ENCODE measurements at regions not wholly inside any gene's neighbourhood (a gene's known extent, or its start where the extent isn't known, plus 50 kb on each side); places are given as distances from the start of the nearest gene placed in this dataset.
"Not testable (repeated sequence)": the region's sequence is repeated elsewhere in the genome, so short reads cannot be mapped to it uniquely, and the experiment has no call there.

- no peak for DNase-seq
Observed at GRCh38 chr2:75986617-75987016, 275.9 kb upstream of the GCFC2 start.

- no peak for DNase-seq
Observed at GRCh38 chr2:75982719-75983118, 272.0 kb upstream of the GCFC2 start.

- no peak for DNase-seq
Observed at GRCh38 chr2:75964646-75965045, 253.9 kb upstream of the GCFC2 start.

- DNase-seq: no peak
Observed at GRCh38 chr2:75960472-75961009, 249.8 kb upstream of the GCFC2 start.

GRCh38 chr2:75959724-75960471 is 249.2 kb upstream of the GCFC2 start:
- no peak for DNase-seq

- DNase-seq: no peak
Observed at GRCh38 chr2:75954761-75955160, 244.0 kb upstream of the GCFC2 start.

GRCh38 chr2:75952173-75952572 is 241.5 kb upstream of the GCFC2 start:
- no peak for DNase-seq

- DNase-seq: no peak
Observed at GRCh38 chr2:75949385-75950030, 238.8 kb upstream of the GCFC2 start.

- no peak for DNase-seq
Observed at GRCh38 chr2:75936311-75936710, 225.6 kb upstream of the GCFC2 start.

- DNase-seq: no peak
Observed at GRCh38 chr2:75932996-75933395, 222.3 kb upstream of the GCFC2 start.

- no peak for DNase-seq
Observed at GRCh38 chr2:75928093-75928492, 217.4 kb upstream of the GCFC2 start.

- no peak for DNase-seq
Observed at GRCh38 chr2:75925331-75926024, 214.8 kb upstream of the GCFC2 start.

- DNase-seq: no peak
Observed at GRCh38 chr2:75922191-75922590, 211.5 kb upstream of the GCFC2 start.

- DNase-seq: no peak
Observed at GRCh38 chr2:75920859-75921551, 210.3 kb upstream of the GCFC2 start.

- no peak for DNase-seq
Observed at GRCh38 chr2:75915851-75916634, 205.3 kb upstream of the GCFC2 start.

- peak; percentile 29 for DNase-seq
Observed at GRCh38 chr2:75896779-75897366, 186.2 kb upstream of the GCFC2 start.

GRCh38 chr2:75894170-75894569 is 183.5 kb upstream of the GCFC2 start:
- DNase-seq: no peak

- no peak for DNase-seq
Observed at GRCh38 chr2:75892490-75892889, 181.8 kb upstream of the GCFC2 start.

- no peak for DNase-seq
Observed at GRCh38 chr2:75882530-75882929, 171.8 kb upstream of the GCFC2 start.

GRCh38 chr2:75875606-75876005 is 164.9 kb upstream of the GCFC2 start:
- DNase-seq: not testable (repeated sequence)

GRCh38 chr2:75871762-75872614 is 161.3 kb upstream of the GCFC2 start:
- not testable (repeated sequence) for DNase-seq
